Liver (tissue), 3 donors: ENCODE measurements at regions not wholly inside any gene's neighbourhood (a gene's known extent, or its start where the extent isn't known, plus 50 kb on each side); places are given as distances from the start of the nearest gene placed in this dataset.

Source experiments
- EGR1 ChIP-seq, 2 donors: IDR thresholded peaks; 2 replicates each; pipeline ENCODE4 v1.6.1; 2016 to 2018; ENCODE audit warnings: antibody characterized with exemption in 2 of 2, low read depth in 2 of 2
- RAD21 ChIP-seq, 2 donors: IDR thresholded peaks; 2 replicates each; pipeline ENCODE4 v1.6.1; 2016; ENCODE audit warnings: antibody characterized with exemption in 2 of 2, mild to moderate bottlenecking in 2 of 2
- RXRA ChIP-seq, 2 donors: IDR thresholded peaks; 2 replicates each; pipeline ENCODE4 v1.6.1; 2017 to 2018; ENCODE audit warnings: antibody characterized with exemption in 2 of 2, mild to moderate bottlenecking in 1 of 2
- SP1 ChIP-seq: IDR thresholded peaks from 2 replicates; pipeline ENCODE4 v1.6.1; 2018; ENCODE audit warnings: antibody characterized with exemption, mild to moderate bottlenecking
- TAF1 ChIP-seq: conservative IDR thresholded peaks from 2 replicates; pipeline ENCODE4 v1.6.1; 2016; ENCODE audit warnings: antibody characterized with exemption, mild to moderate bottlenecking
- TF ChIP-seq, protein P1 (sequence below): fragments of 150-350 bp; IDR thresholded peaks from 2 replicates; pipeline ENCODE4 v1.5.1; 2017; ENCODE audit warnings: improper control_type of control experiment, low read depth, low read length; ENCODE audit not compliant: missing input control
- TF ChIP-seq, protein P2 (sequence below): IDR thresholded peaks from 2 replicates; pipeline ENCODE4 v1.6.1; 2016; ENCODE audit warnings: antibody characterized with exemption
- TF ChIP-seq, protein P3 (sequence below): IDR thresholded peaks from 2 replicates; pipeline ENCODE4 v1.6.1; 2016; ENCODE audit warnings: antibody characterized with exemption, mild to moderate bottlenecking
- donor health status: healthy.
- donor health status: healthy.

DNA sequence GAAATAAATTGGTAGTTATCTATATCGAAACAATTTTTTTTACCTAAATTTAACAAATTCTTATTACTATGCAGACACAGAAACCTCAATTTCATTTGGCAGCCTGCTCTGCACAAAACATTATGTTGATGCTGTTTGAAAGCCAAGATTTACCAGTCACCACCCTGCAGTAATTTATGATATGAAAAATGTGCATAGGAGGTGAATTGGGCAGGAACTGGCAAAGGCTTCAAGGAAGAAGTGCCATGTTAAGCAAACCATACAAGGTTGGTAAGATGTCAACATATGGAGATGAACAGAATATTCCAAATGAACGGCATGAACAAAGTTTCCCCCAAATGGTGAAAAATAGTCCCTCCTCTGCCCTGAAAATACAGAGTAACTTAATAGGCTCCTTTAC lies 54.2 kb upstream of the TAB2 start:
- TF ChIP-seq, protein P1, sequence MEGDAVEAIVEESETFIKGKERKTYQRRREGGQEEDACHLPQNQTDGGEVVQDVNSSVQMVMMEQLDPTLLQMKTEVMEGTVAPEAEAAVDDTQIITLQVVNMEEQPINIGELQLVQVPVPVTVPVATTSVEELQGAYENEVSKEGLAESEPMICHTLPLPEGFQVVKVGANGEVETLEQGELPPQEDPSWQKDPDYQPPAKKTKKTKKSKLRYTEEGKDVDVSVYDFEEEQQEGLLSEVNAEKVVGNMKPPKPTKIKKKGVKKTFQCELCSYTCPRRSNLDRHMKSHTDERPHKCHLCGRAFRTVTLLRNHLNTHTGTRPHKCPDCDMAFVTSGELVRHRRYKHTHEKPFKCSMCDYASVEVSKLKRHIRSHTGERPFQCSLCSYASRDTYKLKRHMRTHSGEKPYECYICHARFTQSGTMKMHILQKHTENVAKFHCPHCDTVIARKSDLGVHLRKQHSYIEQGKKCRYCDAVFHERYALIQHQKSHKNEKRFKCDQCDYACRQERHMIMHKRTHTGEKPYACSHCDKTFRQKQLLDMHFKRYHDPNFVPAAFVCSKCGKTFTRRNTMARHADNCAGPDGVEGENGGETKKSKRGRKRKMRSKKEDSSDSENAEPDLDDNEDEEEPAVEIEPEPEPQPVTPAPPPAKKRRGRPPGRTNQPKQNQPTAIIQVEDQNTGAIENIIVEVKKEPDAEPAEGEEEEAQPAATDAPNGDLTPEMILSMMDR: no peak
- TF ChIP-seq, protein P2, sequence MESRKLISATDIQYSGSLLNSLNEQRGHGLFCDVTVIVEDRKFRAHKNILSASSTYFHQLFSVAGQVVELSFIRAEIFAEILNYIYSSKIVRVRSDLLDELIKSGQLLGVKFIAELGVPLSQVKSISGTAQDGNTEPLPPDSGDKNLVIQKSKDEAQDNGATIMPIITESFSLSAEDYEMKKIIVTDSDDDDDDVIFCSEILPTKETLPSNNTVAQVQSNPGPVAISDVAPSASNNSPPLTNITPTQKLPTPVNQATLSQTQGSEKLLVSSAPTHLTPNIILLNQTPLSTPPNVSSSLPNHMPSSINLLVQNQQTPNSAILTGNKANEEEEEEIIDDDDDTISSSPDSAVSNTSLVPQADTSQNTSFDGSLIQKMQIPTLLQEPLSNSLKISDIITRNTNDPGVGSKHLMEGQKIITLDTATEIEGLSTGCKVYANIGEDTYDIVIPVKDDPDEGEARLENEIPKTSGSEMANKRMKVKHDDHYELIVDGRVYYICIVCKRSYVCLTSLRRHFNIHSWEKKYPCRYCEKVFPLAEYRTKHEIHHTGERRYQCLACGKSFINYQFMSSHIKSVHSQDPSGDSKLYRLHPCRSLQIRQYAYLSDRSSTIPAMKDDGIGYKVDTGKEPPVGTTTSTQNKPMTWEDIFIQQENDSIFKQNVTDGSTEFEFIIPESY: no peak
- TF ChIP-seq, protein P3, sequence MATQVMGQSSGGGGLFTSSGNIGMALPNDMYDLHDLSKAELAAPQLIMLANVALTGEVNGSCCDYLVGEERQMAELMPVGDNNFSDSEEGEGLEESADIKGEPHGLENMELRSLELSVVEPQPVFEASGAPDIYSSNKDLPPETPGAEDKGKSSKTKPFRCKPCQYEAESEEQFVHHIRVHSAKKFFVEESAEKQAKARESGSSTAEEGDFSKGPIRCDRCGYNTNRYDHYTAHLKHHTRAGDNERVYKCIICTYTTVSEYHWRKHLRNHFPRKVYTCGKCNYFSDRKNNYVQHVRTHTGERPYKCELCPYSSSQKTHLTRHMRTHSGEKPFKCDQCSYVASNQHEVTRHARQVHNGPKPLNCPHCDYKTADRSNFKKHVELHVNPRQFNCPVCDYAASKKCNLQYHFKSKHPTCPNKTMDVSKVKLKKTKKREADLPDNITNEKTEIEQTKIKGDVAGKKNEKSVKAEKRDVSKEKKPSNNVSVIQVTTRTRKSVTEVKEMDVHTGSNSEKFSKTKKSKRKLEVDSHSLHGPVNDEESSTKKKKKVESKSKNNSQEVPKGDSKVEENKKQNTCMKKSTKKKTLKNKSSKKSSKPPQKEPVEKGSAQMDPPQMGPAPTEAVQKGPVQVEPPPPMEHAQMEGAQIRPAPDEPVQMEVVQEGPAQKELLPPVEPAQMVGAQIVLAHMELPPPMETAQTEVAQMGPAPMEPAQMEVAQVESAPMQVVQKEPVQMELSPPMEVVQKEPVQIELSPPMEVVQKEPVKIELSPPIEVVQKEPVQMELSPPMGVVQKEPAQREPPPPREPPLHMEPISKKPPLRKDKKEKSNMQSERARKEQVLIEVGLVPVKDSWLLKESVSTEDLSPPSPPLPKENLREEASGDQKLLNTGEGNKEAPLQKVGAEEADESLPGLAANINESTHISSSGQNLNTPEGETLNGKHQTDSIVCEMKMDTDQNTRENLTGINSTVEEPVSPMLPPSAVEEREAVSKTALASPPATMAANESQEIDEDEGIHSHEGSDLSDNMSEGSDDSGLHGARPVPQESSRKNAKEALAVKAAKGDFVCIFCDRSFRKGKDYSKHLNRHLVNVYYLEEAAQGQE: no peak
- TF ChIP-seq SP1 (no peak), RAD21 (IDR thresholded peaks at IDR 0.05) (no peak), TAF1 (no peak), RXRA (IDR thresholded peaks at IDR 0.05) (no peak), EGR1 (IDR thresholded peaks at IDR 0.05; ENCODE audit: low read depth in 2 of 2) (no peak)
